Breast epithelium (tissue), 3 donors: ENCODE measurements at regions not wholly inside any gene's neighbourhood (a gene's known extent, or its start where the extent isn't known, plus 50 kb on each side); places are given as distances from the start of the nearest gene placed in this dataset.

Experiments used
- CTCF ChIP-seq, 3 donors: fragments of 450-650 bp; IDR thresholded peaks; one replicate each; pipeline ENCODE4 v1.5.1; 2016 to 2017; ENCODE audit warnings: antibody characterized with exemption in 3 of 3, mild to moderate bottlenecking in 3 of 3, moderate library complexity in 3 of 3
- POLR2A ChIP-seq: fragments of 450-650 bp; IDR thresholded peaks from one replicate; pipeline ENCODE4 v1.6.1; 2016; ENCODE audit warnings: antibody characterized with exemption, mild to moderate bottlenecking, moderate library complexity

- TF ChIP-seq CTCF (IDR thresholded peaks at IDR 0.05) (no peak), POLR2A (no peak)
Observed at GRCh38 chr7:47149971-47150370, 431.9 kb downstream of the TNS3 start.
